HEK293 (cell line): ENCODE measurements at regions not wholly inside any gene's neighbourhood (a gene's known extent, or its start where the extent isn't known, plus 50 kb on each side); places are given as distances from the start of the nearest gene placed in this dataset.

Source experiments
- CTCF ChIA-PET: fragments of 350-600 bp; formaldehyde crosslinking; extraction: SDS; loops from one replicate; lab custom pipeline; 2021; ENCODE audit warnings: antibody characterized with exemption; lab: Yijun Ruan, JAX
- POLR2A ChIA-PET: fragments of 300-600 bp; formaldehyde crosslinking; extraction: SDS; loops from one replicate; lab custom pipeline; 2020; ENCODE audit warnings: antibody characterized with exemption, inconsistent platforms; lab: Yijun Ruan, JAX
- H3K27ac ChIP-seq: fragments of 200-500 bp; sonication (Bioruptor generic); 2 replicates; pipeline ENCODE4 v1.5.1; 2014; ENCODE audit warnings: low read depth, low read length, control low read depth, inconsistent platforms; ENCODE audit errors: extremely low read depth
- H3K36me3 ChIP-seq, 2 experiments: fragments of 200-500 bp in 1 of 2; sonication (Bioruptor generic) in 1 of 2; 1 replicate in 1 of 2; 2 replicates in 1 of 2; pipeline ENCODE4 v1.5.1; 2014 to 2017; ENCODE audit warnings: inconsistent platforms in 2 of 2, low read length in 2 of 2; ENCODE audit not compliant: control insufficient read depth in 2 of 2, insufficient read depth in 1 of 2
- H3K4me1 ChIP-seq: fragments of 200-500 bp; sonication (Bioruptor generic); 2 replicates; pipeline ENCODE4 v1.5.1; 2014; ENCODE audit warnings: mild to moderate bottlenecking, low read length, inconsistent platforms; ENCODE audit not compliant: control insufficient read depth, insufficient read depth
- H3K4me3 ChIP-seq: 2 replicates; pipeline ENCODE4 v1.5.1; 2011; ENCODE audit warnings: low read depth, mild to moderate bottlenecking, control low read depth, low read length, moderate library complexity
- H3K9me3 ChIP-seq: fragments of 200-500 bp; sonication (Bioruptor generic); 2 replicates; pipeline ENCODE4 v1.5.1; 2014; ENCODE audit warnings: low read depth, low read length, inconsistent platforms; ENCODE audit not compliant: control insufficient read depth, insufficient read depth
- PRDM2 ChIP-seq: fragments of 450-650 bp; formaldehyde crosslinking; IDR thresholded peaks from 2 replicates; pipeline ENCODE4 v1.5.1; 2016; ENCODE audit warnings: missing biosample characterization, missing genetic modification characterization, borderline replicate concordance
- PRDM6 ChIP-seq: fragments of 450-650 bp; formaldehyde crosslinking; IDR thresholded peaks from 2 replicates; pipeline ENCODE4 v1.5.1; 2017; ENCODE audit warnings: missing biosample characterization, missing genetic modification characterization
- TSHZ1 ChIP-seq: fragments of 450-650 bp; formaldehyde crosslinking; IDR thresholded peaks from 2 replicates; pipeline ENCODE4 v1.5.1; 2016; ENCODE audit warnings: missing biosample characterization, missing genetic modification characterization, borderline replicate concordance
- ZBTB21 ChIP-seq: fragments of 450-650 bp; formaldehyde crosslinking; IDR thresholded peaks from 2 replicates; pipeline ENCODE4 v1.5.1; 2017; ENCODE audit warnings: missing biosample characterization, missing genetic modification characterization
- ZNF133 ChIP-seq: fragments of 450-650 bp; formaldehyde crosslinking; IDR thresholded peaks from 2 replicates; pipeline ENCODE4 v1.5.1; 2016; ENCODE audit warnings: missing biosample characterization, missing genetic modification characterization
- ZNF140 ChIP-seq: fragments of 450-650 bp; formaldehyde crosslinking; IDR thresholded peaks from 2 replicates; pipeline ENCODE4 v1.5.1; 2016; ENCODE audit warnings: missing biosample characterization, missing genetic modification characterization
- ZNF148 ChIP-seq: fragments of 450-650 bp; formaldehyde crosslinking; IDR thresholded peaks from 2 replicates; pipeline ENCODE4 v1.5.0; 2017; ENCODE audit warnings: missing biosample characterization, missing genetic modification characterization, borderline replicate concordance
- ZNF26 ChIP-seq: fragments of 450-650 bp; formaldehyde crosslinking; IDR thresholded peaks from 2 replicates; pipeline ENCODE4 v1.5.1; 2016; ENCODE audit warnings: missing biosample characterization, missing genetic modification characterization
- ZNF335 ChIP-seq: fragments of 450-650 bp; formaldehyde crosslinking; conservative IDR thresholded peaks from 2 replicates; pipeline ENCODE4 v1.5.1; 2016; ENCODE audit warnings: missing biosample characterization, missing genetic modification characterization
- ZNF473 ChIP-seq: fragments of 450-650 bp; formaldehyde crosslinking; IDR thresholded peaks from 2 replicates; pipeline ENCODE4 v1.5.1; 2017; ENCODE audit warnings: missing biosample characterization, missing genetic modification characterization
- ZNF514 ChIP-seq: fragments of 450-650 bp; formaldehyde crosslinking; IDR thresholded peaks from 2 replicates; pipeline ENCODE4 v1.5.1; 2016; ENCODE audit warnings: missing biosample characterization, missing genetic modification characterization
- ZNF560 ChIP-seq: fragments of 450-650 bp; formaldehyde crosslinking; IDR thresholded peaks from 2 replicates; pipeline ENCODE4 v1.5.1; 2017; ENCODE audit warnings: missing biosample characterization, missing genetic modification characterization, borderline replicate concordance
- ZNF645 ChIP-seq: fragments of 450-650 bp; formaldehyde crosslinking; IDR thresholded peaks from 2 replicates; pipeline ENCODE4; 2016; ENCODE audit warnings: missing biosample characterization, missing genetic modification characterization
- ZNF830 ChIP-seq: fragments of 450-650 bp; IDR thresholded peaks from 2 replicates; pipeline ENCODE4 v1.5.0; 2018; ENCODE audit warnings: missing biosample characterization, missing genetic modification characterization, low read depth, mild to moderate bottlenecking, moderate library complexity
- ZNF837 ChIP-seq: fragments of 450-650 bp; formaldehyde crosslinking; IDR thresholded peaks from 2 replicates; pipeline ENCODE4 v1.5.1; 2016; ENCODE audit warnings: missing biosample characterization, missing genetic modification characterization

GRCh38 chr15:62722237-62722636 lies 320.3 kb upstream of the TPM1 start (continued):
- TF ChIP-seq TSHZ1 (tag by site-specific recombination) (no peak), ZNF473 (no peak), ZNF26 (tag by site-specific recombination) (no peak), PRDM2 (tag by site-specific recombination) (no peak)

- Histone ChIP-seq H3K9me3 (no peaks in the 10 kb centered on the region; the same call in 1 of the 2 replicates), H3K27ac (no peak overlapping the region), H3K4me3 (no peak overlapping the region), H3K4me1 (no peaks in the 10 kb centered on the region), H3K36me3 (no peaks in the 10 kb centered on the region)
- TF ChIP-seq ZNF140, result no peak
- TF ChIP-seq ZNF560 (tag by site-specific recombination), result no peak
- no peak for TF ChIP-seq ZNF514 (tag by site-specific recombination)
- no peak for TF ChIP-seq ZNF830
- TF ChIP-seq ZNF148 (tag by site-specific recombination), result no peak
- TF ChIP-seq ZNF645 (tag by site-specific recombination), result no peak
- no peak for TF ChIP-seq ZNF837 (tag by site-specific recombination)
- no peak for TF ChIP-seq ZNF26 (tag by site-specific recombination)
- no peak for TF ChIP-seq PRDM6 (tag by site-specific recombination)
- no peak for TF ChIP-seq ZBTB21
- TF ChIP-seq ZNF335, result no peak
- no peak for TF ChIP-seq ZNF133
- ChIA-PET CTCF (interaction anchor here (1.3 kb wide), 1 partner anchor 16 kb away, joined by 6 read pairs; no protein-coding TSS in a partner anchor), POLR2A (no interaction called here)
Measured at GRCh38 chr15:62726461-62726860, 316.1 kb upstream of the TPM1 start.
